ENCODE measurements at regions not wholly inside any gene's neighbourhood (a gene's known extent, or its start where the extent isn't known, plus 50 kb on each side); places are given as distances from the start of the nearest gene placed in this dataset.

GRCh38 chr9:16207161-16207560 lies 654.3 kb downstream of the CCDC171 start:
- TF ChIP-seq EGR1 (IDR thresholded peaks at IDR 0.05; ENCODE audit: low read depth in 2 of 2) (no peak), REST (IDR thresholded peaks at IDR 0.05) (no peak), CTCF (IDR thresholded peaks at IDR 0.05; ENCODE audit: low read depth, low read length, missing input control) (no peak), JUND (IDR thresholded peaks at IDR 0.05) (no peak), FOXA1 (IDR thresholded peaks at IDR 0.05) (no peak), MAX (IDR thresholded peaks at IDR 0.05) (no peak), RAD21 (IDR thresholded peaks at IDR 0.05) (no peak), HNF4A (conservative IDR thresholded peaks at IDR 0.05) (no peak)

Measured in liver (tissue), 3 donors.